AG08395 (cell line): ENCODE measurements at regions not wholly inside any gene's neighbourhood (a gene's known extent, or its start where the extent isn't known, plus 50 kb on each side); places are given as distances from the start of the nearest gene placed in this dataset.
A peak's percentile ranks its signal among the peaks of the same experiment; 100 is the strongest.
"Not testable (repeated sequence)": the region's sequence is repeated elsewhere in the genome, so short reads cannot be mapped to it uniquely, and the experiment has no call there.

Experiments used
- DNase-seq: peaks from one replicate; pipeline ENCODE4 v3.0.0; 2012; ENCODE audit warnings: mixed read lengths, low spot score

DNA sequence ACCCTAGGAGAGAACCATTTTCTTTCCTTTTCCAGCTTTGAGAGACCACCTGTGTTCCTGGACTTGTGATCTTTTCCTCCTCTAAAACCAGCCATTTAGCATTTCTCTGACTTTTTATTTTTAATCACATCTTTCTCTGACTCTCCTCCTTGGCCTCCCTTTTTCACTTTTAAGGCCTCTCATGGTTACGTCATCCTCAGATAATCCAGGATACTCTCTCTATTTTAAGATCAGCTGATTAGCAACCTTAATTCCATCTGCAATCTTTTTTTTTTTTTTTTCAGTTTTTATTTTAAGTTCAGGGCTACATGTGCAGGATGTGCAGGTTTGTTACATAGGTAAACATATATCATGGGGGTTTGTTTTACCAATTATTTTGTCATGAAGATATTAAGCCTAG lies 54.0 kb downstream of the RFPL4B start:
- no peak for DNase-seq

DNA sequence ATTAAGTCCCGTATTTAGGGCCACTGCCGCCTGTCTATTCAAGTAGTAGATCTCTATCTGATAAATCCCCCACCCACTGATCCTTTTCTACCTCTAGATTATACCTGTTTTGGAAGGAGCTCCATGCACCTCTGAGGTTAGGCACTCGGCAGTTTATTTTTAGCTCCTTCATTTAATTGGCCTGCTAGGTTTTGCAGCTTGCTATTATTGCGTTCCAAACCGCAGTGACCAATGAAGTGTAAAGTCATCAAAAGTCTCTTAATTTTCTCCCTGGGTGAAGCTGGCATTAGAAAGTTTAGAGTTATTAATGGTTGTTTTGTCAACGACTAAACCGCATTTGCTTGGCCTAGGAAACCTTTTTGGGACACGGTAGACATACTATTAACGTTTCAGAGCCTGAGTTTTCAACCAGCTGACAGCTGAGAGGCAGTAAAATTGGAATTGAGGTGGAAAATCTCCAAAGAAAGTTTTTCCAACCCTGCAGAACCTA lies 60.0 kb downstream of the RFPL4B start:
- no peak for DNase-seq

DNA sequence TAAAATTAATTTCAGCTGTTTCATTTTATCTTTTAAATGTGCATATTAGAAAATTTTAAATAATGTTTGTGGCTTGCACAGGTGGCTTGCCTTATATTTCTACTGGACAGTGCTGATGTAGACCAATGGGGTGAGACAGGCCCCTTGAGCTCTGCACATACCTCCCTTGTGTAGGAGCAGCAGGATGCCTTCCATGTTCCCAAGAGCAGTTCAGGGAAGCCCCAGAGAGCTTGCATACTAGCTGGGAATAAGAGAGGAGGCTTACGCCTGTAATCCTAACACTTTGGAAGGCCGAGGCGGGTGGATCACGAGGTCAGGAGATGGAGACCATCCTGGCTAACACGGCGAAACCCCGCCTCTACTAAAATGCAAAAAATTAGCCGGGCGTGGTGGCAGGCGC lies 61.4 kb downstream of the RFPL4B start:
- no peak for DNase-seq

DNA sequence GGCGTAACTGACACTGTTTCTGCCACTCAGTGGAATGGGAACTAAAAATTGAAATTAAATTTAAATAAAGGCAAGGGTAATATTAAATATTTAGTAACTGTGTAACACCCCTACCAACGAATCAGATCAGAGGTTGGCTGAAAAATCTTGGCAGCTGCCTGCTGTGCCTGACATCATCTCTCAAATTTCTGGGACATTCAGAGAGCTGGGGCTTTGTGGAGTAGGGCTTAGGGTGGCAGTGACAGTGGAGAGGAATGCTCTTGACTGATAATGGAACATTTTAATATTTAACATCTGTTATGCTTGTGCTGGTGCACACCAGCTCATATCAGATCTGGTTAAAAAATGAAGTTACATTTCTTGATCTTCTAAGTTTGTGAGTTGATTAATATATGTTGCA lies 62.2 kb downstream of the RFPL4B start:
- DNase-seq, result peak; percentile 40

DNA sequence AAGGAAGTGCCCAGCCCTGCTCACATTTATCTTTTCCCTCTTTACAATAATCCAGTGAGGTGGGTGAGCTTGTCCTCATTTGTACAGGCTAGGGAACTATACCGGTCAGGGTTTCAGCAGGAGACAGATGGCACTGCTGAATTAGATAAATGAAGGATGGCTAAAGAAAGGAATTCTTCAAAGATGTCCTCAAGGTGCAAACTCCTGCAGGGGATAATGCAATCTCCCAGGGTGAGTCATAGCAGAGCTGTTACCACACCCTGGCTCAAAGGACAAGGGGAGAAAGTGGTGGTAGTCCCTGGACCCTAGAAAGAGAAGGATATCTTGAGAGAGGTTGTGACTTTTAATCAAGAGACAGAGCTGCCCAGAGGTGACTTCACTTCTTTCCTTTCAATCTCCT lies 66.7 kb downstream of the RFPL4B start:
- DNase-seq, result peak; percentile 10

DNA sequence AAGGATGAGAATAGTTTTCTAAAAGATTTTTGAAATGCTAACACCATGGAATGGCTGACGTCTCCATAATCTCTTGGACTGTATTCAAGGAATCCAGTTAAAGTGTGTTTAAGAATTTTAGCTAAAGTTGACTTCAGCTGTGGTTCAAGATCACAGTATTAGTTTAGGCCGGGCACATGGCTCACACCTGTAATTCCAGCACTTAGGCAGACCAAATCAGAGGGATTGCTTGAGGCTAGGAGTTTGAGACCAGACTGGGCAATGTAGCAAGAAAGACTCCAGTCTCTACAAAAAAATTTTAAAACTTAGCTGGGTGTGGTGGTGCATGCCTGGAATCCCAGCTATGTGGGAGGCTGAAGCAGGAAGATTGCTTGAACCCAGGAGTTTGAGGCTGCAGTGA lies 68.2 kb downstream of the RFPL4B start:
- no peak for DNase-seq

DNA sequence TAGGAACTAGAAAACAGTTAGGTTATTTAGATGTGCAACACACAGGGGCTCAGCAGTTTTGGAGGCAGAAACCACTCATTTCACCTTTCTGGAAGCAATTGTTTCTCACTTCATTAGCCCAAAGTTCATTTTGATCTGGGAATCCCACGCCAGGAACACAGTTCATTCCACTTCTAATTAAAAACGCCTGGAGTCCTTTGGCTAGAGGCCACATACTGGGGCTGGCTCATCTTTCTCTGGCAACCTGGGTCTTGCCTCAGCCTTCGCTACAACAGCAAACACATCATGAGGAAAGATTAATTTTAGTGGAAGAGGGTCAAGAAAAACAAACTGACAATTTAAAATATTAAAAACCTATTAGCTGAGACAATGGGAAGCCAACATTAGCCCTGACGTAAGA lies 69.7 kb downstream of the RFPL4B start:
- DNase-seq, result peak; percentile 67

DNA sequence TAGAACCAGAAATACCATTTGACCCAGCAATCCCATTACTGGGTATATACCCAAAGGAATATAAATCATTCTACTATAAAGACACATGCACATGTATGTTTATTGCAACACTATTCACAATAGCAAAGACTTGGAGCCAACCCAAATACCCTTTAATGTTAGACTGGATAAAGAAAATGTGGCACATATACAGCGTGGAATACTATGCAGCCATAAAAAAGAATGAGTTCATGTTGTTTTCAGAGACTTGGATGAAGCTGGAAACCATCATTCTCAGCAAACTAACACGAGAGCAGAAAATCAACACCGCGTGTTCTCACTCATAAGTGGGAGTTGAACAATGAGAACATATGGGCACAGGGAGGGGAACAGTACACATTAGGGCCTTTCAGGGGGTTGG lies 79.9 kb downstream of the RFPL4B start:
- not testable (repeated sequence) for DNase-seq

DNA sequence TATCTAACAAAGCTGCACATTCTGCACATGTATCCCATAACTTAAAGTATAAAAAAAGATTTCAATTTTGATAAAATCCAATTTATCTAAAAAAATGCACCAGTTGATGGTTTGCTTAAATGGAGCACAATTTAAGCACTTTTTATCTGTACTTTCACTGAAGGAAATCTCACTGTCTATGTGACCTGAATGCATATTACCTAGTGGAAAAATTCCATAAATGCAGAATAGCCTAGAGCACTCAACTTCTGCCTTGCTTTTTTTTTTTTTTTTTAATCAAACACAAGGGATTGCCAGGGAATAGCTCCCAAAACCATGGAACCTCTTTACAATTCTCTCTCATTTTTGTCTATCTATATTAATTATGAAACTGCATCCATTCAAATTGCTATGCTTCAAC lies 80.4 kb downstream of the RFPL4B start:
- no peak for DNase-seq

DNA sequence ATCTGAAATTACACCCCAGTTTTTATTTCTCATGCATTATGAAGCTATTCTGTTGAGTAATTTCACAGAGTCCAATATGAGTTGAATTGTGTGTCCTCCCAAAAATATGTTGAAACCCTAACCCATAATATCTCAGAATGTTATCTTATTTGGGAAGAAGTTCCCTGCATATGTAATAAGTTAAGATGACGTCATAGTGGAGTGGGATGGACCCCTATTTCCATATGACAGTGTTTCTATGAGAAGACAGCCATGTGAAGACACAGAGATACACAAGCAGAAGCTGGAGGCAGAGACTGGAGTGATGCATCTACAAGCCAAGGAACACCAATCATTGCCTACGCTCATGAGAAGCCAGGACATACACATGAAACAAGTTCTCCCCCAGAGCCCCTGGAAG lies 81.3 kb downstream of the RFPL4B start:
- DNase-seq, result no peak

DNA sequence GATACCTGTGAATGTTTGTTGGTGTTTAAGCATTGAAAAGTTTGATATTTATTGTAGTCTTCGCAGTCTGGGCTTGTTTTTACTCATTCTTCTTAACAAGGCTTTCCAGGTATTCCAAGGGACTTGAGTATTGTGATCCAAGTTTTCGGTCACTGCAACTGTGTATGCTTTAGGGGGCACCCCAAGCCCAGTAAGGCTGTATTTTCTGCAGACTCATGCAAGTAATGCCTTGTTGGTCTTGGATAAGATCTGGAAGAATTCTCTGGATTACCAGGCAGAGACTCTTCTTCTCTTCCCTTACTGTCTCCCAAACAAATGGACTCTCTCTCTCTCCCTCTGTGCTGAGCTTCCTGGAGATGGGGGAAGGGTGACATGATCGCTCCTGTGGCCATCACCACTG lies 82.1 kb downstream of the RFPL4B start:
- DNase-seq, result no peak

DNA sequence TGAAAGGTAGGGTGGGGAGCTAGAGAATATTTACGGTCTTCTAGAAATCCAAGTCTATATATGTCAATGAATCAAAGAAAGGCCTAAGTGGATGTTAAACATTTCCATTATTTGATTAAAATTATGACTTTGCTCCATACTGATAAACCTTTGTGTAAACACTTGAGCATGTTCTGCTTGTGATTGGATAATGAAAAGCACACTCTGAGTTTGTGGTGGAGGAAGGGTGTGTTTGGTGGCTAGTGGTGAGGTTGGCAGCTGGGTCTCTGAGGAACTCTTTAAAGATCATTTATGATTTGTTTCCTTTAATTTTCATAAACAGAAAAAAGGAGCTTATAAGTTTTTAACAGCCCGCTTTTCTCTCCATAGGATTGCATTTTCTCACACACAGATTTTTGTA lies 84.7 kb downstream of the RFPL4B start:
- DNase-seq, result no peak

DNA sequence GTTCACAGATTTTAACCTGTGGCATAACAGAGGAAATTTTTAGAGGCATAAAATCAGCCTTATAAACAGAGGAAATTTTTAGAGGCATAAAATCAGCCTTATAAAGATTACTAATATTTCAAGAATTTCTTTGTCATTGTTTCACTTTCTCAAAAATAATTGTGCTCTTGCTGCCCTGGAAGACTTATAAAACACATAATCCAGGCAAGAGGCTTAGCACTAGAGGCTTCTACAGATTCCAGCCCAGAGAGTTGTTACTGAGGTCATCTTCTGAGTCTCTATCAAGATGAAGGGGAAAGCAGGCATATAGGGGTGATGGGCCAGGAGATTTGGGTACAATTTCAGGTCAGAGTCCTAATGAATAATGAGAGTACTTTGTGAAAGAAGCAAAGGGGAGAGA lies 85.7 kb downstream of the RFPL4B start:
- no peak for DNase-seq

DNA sequence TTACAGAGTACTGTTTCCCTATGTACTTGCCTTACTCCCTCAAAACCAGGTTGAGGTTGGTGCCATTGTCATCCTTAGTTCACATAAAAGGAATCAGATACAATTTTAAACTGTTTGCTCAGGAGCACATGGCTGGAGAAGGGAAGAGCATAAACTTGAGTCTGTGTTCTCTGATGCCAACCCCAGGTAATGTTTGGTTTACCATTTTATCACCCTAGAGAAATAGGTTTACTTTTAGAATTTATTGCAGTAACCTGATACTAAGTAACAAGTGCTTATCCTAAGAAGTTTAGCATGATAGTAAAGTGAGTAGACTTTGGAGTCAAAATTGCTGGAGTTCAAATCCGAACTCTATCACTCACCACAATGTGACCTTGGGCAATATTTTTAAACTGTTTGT lies 86.3 kb downstream of the RFPL4B start:
- DNase-seq, result no peak

DNA sequence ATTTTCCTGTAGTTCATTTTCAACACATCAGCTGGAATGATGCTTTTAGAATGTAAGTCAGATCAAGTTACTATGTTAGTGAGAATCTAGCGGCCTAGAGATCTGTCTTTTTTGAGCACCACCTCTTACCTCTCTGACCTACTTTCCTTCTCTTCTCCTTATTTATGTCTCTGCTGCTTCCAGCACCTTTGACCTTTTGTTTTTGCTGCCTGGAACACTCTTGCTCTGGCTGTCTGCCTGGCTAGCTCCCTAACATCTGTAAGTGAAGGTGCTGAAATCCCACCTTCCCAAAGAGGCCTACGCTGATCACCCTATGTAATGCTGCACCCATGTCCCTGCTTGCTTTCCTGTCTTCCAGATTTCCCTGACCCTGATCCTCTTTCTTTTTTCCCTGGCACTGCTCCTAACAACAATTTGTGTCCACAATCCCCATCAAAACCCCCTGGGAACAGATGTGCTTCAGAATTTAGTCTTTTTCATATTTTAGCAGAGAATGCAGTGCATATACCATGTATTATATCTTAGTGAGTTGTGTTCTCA lies 87.8 kb downstream of the RFPL4B start:
- DNase-seq, result no peak

DNA sequence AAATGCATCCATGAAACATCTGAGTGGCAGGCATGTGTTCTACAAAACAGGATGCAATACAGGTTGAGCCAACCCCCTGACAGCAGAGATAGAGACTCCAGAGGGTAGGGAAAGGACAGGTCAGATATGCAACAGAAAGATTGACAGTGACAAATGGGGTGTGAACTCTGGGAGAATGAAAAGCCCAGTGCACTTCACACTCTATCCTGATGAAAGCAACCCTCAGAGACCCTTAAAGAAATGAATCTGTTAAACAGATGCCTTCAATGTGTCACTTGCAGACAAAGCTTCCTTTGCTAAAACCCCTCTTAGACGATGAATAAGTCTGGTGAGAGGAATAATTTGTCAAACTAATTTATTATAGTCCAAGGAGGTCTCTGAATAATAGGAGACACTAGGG lies 89.9 kb downstream of the RFPL4B start:
- DNase-seq, result no peak

DNA sequence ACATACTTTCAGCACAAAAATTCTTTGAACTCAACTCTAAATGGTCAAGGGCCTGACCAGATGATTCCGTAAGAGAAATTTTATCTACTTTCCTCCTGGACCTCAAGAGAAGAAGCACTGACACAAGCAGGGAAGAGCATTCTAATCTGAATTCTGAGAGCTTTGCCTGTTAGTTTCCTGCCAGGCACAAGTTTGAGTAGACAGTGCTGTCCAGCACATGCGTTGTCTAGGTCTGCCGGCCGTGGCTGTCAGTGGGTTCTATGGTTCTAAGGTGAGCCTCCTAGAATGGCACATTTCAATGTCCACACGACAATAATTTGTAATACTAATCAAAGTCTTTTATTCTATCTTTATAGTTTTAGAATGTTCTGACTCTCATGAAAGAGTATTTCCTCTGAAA lies 91.9 kb downstream of the RFPL4B start:
- no peak for DNase-seq

DNA sequence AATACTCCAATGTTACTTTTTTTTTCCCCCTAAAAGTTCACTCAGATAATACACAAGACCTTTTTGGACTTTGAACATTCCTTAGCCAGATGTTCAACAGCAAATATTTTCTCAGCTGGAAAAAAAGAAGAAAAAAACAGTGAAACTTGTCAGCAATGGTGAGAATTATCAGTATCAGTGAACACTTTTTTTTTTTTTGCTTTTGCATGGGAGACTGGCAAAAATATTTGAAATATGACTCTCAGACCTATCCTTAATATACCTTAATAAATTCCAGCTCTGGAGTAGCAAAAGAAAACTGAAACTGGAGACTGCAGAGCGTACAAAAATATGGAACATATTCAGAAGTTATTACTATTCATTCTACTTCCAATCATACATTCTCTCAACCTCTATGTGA lies 92.3 kb downstream of the RFPL4B start:
- no peak for DNase-seq

DNA sequence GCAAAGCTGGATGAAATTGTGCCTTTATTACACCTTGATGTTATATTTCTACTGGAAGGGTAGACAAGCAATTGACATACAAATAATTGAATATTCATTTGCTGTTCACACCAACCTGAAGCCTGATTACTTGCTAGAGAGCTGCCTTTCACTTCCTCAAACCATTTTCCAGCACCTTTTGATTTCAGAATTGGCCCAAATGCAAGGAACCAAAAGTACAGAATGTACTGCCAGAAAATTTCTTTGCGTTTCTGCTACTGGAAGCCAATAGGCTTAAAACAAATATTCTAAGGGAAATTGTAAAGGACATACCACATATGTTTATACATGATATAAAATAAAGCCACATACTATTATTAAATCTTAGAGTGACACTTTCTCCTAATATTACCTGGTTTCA lies 94.5 kb downstream of the RFPL4B start:
- DNase-seq, result no peak

DNA sequence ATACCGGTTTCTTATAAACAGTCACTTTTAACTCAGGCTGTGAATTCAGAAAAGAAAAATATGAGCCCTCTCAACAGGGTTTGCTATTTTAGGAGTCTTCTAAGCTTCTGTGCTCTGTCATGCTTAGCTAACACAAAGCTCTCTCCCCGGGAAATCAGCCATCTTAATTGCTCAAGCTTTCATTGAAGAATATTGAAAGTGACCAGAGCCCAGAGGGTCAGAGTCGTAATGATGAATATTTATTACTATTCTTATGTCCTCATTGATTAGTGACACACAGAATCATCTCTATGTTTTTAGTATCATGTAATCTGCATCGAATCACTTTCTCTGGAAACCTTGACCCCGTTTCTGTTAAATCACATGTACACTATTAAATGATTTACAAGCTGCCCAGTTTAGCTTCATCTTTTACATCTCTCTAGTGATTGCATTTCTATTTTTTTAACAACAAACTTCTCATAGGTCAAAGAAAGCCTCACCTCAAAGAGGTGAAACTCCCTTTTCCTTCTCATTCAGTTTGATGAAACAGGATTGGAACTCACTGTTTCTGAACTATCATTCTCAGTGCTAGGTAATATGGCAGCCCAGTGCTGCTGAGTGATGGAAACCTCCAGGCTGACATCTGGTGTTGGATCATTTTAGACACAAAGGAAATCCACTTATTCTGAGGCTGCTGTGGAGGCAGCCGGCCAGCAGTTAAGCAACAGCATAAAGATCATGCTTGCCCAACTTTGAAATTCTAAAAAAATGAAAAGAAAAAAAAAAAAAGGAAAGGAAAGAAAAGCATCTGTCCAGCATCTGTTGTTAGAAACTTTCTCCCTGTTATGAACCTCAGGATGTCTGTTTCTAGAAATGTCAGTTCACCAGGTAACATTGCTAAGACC lies 96.3 kb downstream of the RFPL4B start:
- peak; percentile 70 for DNase-seq

DNA sequence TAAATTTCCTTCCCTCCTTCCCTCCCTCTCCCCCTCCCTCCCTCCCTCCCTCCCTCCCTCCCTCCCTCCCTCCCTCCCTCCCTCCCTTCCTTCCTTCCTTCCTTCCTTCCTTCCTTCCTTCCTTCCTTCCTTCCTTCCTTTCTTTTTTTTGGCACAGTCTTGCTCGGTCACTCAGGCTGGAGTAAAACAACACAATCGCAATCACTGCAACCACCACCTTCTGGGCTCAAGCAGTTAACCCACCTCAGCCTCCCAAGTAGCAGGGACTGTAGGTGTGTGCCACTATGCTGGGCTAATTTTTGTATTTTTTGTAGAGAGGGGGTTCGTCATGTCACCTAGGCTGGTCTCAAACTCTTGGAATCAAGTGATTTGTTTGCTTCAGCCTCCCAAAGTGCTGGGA lies 101.7 kb downstream of the RFPL4B start:
- DNase-seq, result not testable (repeated sequence)

DNA sequence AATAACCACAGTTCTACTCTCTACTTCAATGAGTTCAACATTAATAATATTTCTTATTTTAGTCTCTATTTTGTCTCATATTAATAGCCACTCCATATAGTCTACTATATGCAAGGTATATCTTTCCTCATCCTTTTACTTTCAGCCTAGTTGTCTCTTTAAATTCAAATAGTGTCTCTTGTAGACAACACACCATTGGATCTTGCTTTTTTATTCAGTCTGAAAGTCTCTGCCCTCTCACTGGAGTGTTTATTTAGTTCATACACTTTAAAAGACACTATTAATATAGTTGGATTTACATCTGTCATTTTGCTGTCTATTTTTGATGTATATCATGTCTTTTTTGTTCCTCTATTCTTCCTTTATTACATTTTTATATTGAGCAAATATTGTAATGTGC lies 103.5 kb downstream of the RFPL4B start:
- no peak for DNase-seq

DNA sequence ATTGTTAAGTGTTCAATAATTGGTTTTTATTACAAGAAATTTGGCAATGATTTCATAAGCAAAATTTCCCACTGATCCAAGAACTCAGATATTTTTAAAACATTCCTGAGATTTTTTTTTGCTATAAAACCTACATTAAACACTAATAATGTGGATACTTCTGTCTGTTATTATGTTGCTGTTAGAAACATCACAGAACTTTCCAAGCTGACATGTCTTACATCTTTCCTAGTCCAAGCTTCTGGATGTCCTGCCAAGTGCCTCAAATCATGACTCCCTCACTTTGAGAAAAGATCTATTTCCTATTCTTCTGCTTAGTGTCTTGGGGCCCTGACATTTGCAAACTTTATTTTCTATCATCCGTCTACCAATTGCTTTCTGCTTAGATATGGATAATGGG lies 110.8 kb downstream of the RFPL4B start:
- DNase-seq, result no peak

DNA sequence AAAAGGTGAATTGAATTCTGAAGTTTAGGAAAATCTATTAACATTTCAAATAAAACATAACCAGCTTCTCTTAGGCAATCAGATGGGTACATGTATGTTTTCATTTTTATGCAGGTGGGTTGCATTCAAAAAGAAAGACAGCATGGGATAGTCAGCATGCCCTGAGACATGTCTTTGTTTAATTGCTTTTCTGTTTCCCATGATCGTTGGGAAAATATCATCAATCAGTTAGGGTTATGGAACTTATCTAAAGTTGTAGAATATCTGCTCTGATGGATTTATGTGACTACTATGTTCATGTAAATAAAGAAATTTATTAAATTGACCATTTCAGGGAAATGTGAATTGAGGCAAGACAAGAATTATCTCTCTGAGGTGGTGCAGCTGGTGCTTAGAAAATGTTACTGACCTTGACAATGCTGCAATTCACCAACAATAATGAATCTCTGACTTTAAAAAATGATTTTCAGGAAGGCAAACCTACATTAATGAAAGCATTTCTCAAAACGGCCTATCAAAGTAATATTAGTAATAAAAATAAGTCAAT lies 112.7 kb downstream of the RFPL4B start:
- no peak for DNase-seq
